H1 (cell line): ENCODE measurements at regions not wholly inside any gene's neighbourhood (a gene's known extent, or its start where the extent isn't known, plus 50 kb on each side); places are given as distances from the start of the nearest gene placed in this dataset.

Experiments used
- CTCF ChIA-PET: fragments of 300-600 bp; sonication (Branson Sonifier 250); formaldehyde crosslinking; loops from one replicate; lab custom pipeline; 2021; ENCODE audit not compliant: partially characterized antibody; lab: Charles Lee
- POLR2A ChIA-PET: fragments of 300-600 bp; sonication (Branson Sonifier 250); formaldehyde crosslinking; loops from one replicate; lab custom pipeline; 2021; ENCODE audit warnings: inconsistent platforms; ENCODE audit not compliant: partially characterized antibody; lab: Charles Lee
- DNase-seq, 2 experiments: peaks; one replicate each; pipeline versions ENCODE4 v3.0.0 to v3.0.0-alpha.2; 2010 to 2022; ENCODE audit warnings: low spot score in 2 of 2, low read depth in 1 of 2, mixed read lengths in 1 of 2
- FAIRE-seq: peaks from 2 replicates; lab custom pipeline; 2011; peaks lifted over from hg19 to GRCh38; lab: Jason Lieb, UNC
- H2AFZ ChIP-seq: 2 replicates; pipeline ENCODE4 v1.8.1; 2012; ENCODE audit warnings: low read length, inconsistent platforms
- H2AK5ac ChIP-seq: 2 replicates; pipeline ENCODE4 v1.6.1; 2013; ENCODE audit warnings: low read depth, low read length
- H2BK120ac ChIP-seq: replicated peaks from 2 replicates; pipeline ENCODE3; 2013; ENCODE audit warnings: low read depth, low read length, inconsistent platforms
- H2BK12ac ChIP-seq: 2 replicates; pipeline ENCODE4 v1.6.1; 2013; ENCODE audit warnings: low read depth, low read length
- H2BK15ac ChIP-seq: 2 replicates; pipeline ENCODE4 v1.6.1; 2013; ENCODE audit warnings: low read length
- H2BK20ac ChIP-seq: 2 replicates; pipeline ENCODE4 v1.6.1; 2013; ENCODE audit warnings: low read length
- H2BK5ac ChIP-seq: 2 replicates; pipeline ENCODE4 v1.6.1; 2013; ENCODE audit warnings: low read depth, low read length
- H3K14ac ChIP-seq: 2 replicates; pipeline ENCODE4 v1.6.1; 2013; ENCODE audit warnings: inconsistent platforms; ENCODE audit not compliant: insufficient read length
- H3K18ac ChIP-seq: 2 replicates; pipeline ENCODE4 v1.6.1; 2013; ENCODE audit warnings: low read length; ENCODE audit errors: extremely low read depth
- H3K23ac ChIP-seq: 2 replicates; pipeline ENCODE4 v1.6.1; 2013; ENCODE audit warnings: inconsistent platforms; ENCODE audit not compliant: insufficient read length
- H3K23me2 ChIP-seq: 2 replicates; pipeline ENCODE4 v1.6.1; 2013; ENCODE audit warnings: low read depth, low read length
- H3K27ac ChIP-seq: 2 replicates; pipeline ENCODE4 v1.6.1; 2011; ENCODE audit warnings: low read depth, low read length, inconsistent platforms
- H3K27me3 ChIP-seq, 4 experiments: replicated peaks in 1 of 4; 1 replicate in 1 of 4; 2 replicates in 3 of 4; pipeline versions ENCODE4 v1.6.1 to v1.8.1; 2011 to 2013; ENCODE audit warnings: low read length in 3 of 4, mild to moderate bottlenecking in 3 of 4, inconsistent platforms in 2 of 4, mixed read lengths in 2 of 4, moderate library complexity in 1 of 4; ENCODE audit not compliant: control insufficient read depth in 3 of 4, insufficient read depth in 3 of 4; ENCODE audit errors: extremely low read depth in 1 of 4
- H3K36me3 ChIP-seq, 4 experiments: 2 replicates each; pipeline versions ENCODE4 v1.6.1 to v1.8.1; 2011 to 2013; ENCODE audit warnings: mild to moderate bottlenecking in 4 of 4, low read length in 3 of 4, moderate library complexity in 2 of 4, control low read depth in 1 of 4, inconsistent platforms in 1 of 4; ENCODE audit not compliant: insufficient read depth in 4 of 4, control insufficient read depth in 2 of 4
- H3K4ac ChIP-seq: replicated peaks from 2 replicates; pipeline ENCODE3; 2013; ENCODE audit warnings: low read length, low read depth, mixed read lengths, inconsistent platforms; ENCODE audit not compliant: insufficient read length
- H3K4me1 ChIP-seq, 4 experiments: replicated peaks in 1 of 4; 1 replicate in 1 of 4; 2 replicates in 3 of 4; pipeline versions ENCODE4 v1.6.1 to v1.8.1; 2011 to 2013; ENCODE audit warnings: low read length in 3 of 4, inconsistent platforms in 2 of 4, mixed read lengths in 1 of 4; ENCODE audit not compliant: insufficient read depth in 4 of 4, control insufficient read depth in 3 of 4
- H3K4me2 ChIP-seq, 2 experiments: 2 replicates each; pipeline versions ENCODE4 v1.6.1 to v1.8.1; 2011 to 2013; ENCODE audit warnings: low read depth in 2 of 2, low read length in 2 of 2, control low read depth in 1 of 2, inconsistent platforms in 1 of 2, mild to moderate bottlenecking in 1 of 2; ENCODE audit not compliant: insufficient read depth in 1 of 2
- H3K4me3 ChIP-seq, 4 experiments: fragments of 200-600, 300-600 bp in 1 of 4; sonication (generic), shearing (Covaris generic), sonication (Bioruptor Twin) in 1 of 4; 2 replicates each; pipeline versions ENCODE4 v1.5.1 to v1.8.1; 2011 to 2016; ENCODE audit warnings: low read length in 4 of 4, low read depth in 3 of 4, control low read depth in 2 of 4, inconsistent platforms in 2 of 4, mild to moderate bottlenecking in 2 of 4, mixed read lengths in 1 of 4, moderate library complexity in 1 of 4; ENCODE audit not compliant: insufficient read depth in 2 of 4; ENCODE audit errors: extremely low read depth in 1 of 4
- H3K56ac ChIP-seq: replicated peaks from 2 replicates; pipeline ENCODE3; 2013; ENCODE audit warnings: low read depth, mild to moderate bottlenecking, mixed read lengths, low read length, inconsistent platforms; ENCODE audit not compliant: insufficient read length
- H3K79me1 ChIP-seq: 2 replicates; pipeline ENCODE4 v1.6.1; 2013; ENCODE audit warnings: low read depth, low read length, control low read depth
- H3K79me2 ChIP-seq, 2 experiments: 2 replicates each; pipeline versions ENCODE4 v1.6.1 to v1.8.1; 2012 to 2013; ENCODE audit warnings: low read length in 2 of 2, mild to moderate bottlenecking in 2 of 2, inconsistent platforms in 1 of 2; ENCODE audit not compliant: insufficient read depth in 2 of 2, control insufficient read depth in 1 of 2
- H3K9ac ChIP-seq, 4 experiments: replicated peaks in 1 of 4; 1 replicate in 1 of 4; 2 replicates in 3 of 4; pipeline versions ENCODE4 v1.6.1 to v1.8.1; 2011 to 2013; ENCODE audit warnings: low read depth in 3 of 4, low read length in 3 of 4, control low read depth in 2 of 4, mild to moderate bottlenecking in 2 of 4, moderate library complexity in 2 of 4, inconsistent platforms in 1 of 4; ENCODE audit errors: extremely low read depth in 1 of 4
- H3K9me3 ChIP-seq, 2 experiments: 2 replicates each; pipeline versions ENCODE4 v1.6.1 to v1.8.1; 2012 to 2013; ENCODE audit warnings: mild to moderate bottlenecking in 2 of 2, moderate library complexity in 2 of 2, control low read depth in 1 of 2, inconsistent platforms in 1 of 2, low read depth in 1 of 2, low read length in 1 of 2, mixed read lengths in 1 of 2; ENCODE audit not compliant: insufficient read depth in 2 of 2
- H4K20me1 ChIP-seq, 2 experiments: replicated peaks in 1 of 2; 2 replicates each; pipeline versions ENCODE3 to v1.8.1; 2011 to 2013; ENCODE audit warnings: inconsistent platforms in 2 of 2, low read length in 2 of 2, mild to moderate bottlenecking in 1 of 2; ENCODE audit not compliant: insufficient read depth in 2 of 2, control insufficient read depth in 1 of 2
- H4K5ac ChIP-seq: 2 replicates; pipeline ENCODE4 v1.6.1; 2013; ENCODE audit warnings: low read length, low read depth, mixed read lengths, inconsistent platforms; ENCODE audit not compliant: insufficient read length
- H4K8ac ChIP-seq: 2 replicates; pipeline ENCODE4 v1.8.0; 2013; ENCODE audit warnings: mild to moderate bottlenecking, moderate library complexity, low read length, inconsistent platforms; ENCODE audit not compliant: insufficient read depth; ENCODE audit errors: extremely low read depth
- H4K91ac ChIP-seq: replicated peaks from 2 replicates; pipeline ENCODE3; 2013; ENCODE audit warnings: low read length, mixed read lengths, inconsistent platforms; ENCODE audit not compliant: insufficient read length
- JUN ChIP-seq: IDR thresholded peaks from 2 replicates; pipeline ENCODE4 v1.6.1; 2011; ENCODE audit warnings: low read depth, mild to moderate bottlenecking, improper control_type of control experiment, low read length
- WGBS, 2 experiments: shearing (Covaris generic) in 1 of 2; methylation state at CpG; one replicate each; pipeline versions ENCODE4 v1.1.6 to v1.1.7; 2013 to 2015; ENCODE audit warnings: low lambda C conversion rate in 2 of 2, mixed read lengths in 2 of 2, inconsistent platforms in 1 of 2, low coverage in 1 of 2, missing lambda C conversion rate in 1 of 2; ENCODE audit not compliant: insufficient replicate concordance in 2 of 2, insufficient coverage in 1 of 2, insufficient read length in 1 of 2; ENCODE audit errors: extremely low coverage in 1 of 2, missing lambda C conversion rate in 1 of 2; 5-methylcytosine and 5-hydroxymethylcytosine counted together
- TF ChIP-seq, protein P1 (sequence below): IDR thresholded peaks from 2 replicates; pipeline ENCODE4 v1.6.1; 2012; ENCODE audit warnings: inconsistent platforms
- TF ChIP-seq, protein P2 (sequence below): IDR thresholded peaks from 2 replicates; pipeline ENCODE4 v1.6.1; 2012; ENCODE audit warnings: inconsistent platforms

DNA sequence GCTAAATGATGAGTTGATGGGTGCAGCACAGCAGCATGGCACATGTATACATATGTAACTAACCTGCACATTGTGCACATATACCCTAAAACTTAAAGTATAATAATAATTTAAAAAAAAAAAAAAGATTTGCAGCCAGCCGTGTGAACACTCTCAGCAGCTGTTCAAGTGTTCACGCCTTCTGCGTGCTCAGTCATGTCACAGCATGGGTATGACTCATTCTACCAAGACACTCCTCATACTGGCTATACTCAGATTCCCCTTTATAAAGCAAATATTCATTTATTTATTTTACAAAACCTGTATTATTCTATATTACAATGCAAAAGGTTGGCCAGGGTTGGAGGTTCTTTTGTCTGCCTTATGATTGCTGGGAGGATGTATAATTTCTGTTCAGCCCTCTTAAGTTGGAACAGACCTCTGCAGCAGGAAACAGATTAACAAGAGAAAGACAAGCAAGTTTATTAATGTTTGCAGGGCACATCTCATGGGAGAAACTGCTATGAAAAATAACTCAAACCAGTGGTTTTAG is 1230.6 kb upstream of the CHAC2 start:
- Histone ChIP-seq H3K79me2 (no peaks in the 10 kb centered on the region), H2AFZ (no peak overlapping the region), H3K36me3 (no peaks in the 10 kb centered on the region), H3K4ac (no peak overlapping the region), H3K79me1 (no peaks in the 10 kb centered on the region), H2AK5ac (no peak overlapping the region), H3K4me2 (no peak overlapping the region), H2BK20ac (no peak overlapping the region), H3K4me3 (no peak overlapping the region), H2BK120ac (no peak overlapping the region), H2BK12ac (no peak overlapping the region), H4K8ac (no peak overlapping the region), H3K56ac (no peak overlapping the region), H3K27me3 (no peaks in the 10 kb centered on the region), H3K23me2 (no peaks in the 10 kb centered on the region), H4K91ac (no peak overlapping the region), H3K9ac (no peak overlapping the region), H3K23ac (no peak overlapping the region), H4K20me1 (no peaks in the 10 kb centered on the region), H3K27ac (no peak overlapping the region), H2BK5ac (no peak overlapping the region), H3K18ac (no peak overlapping the region), H2BK15ac (no peak overlapping the region), H3K14ac (no peak overlapping the region), H3K4me1 (no peaks in the 10 kb centered on the region), H4K5ac (no peak overlapping the region), H3K9me3 (no peaks in the 10 kb centered on the region)
- 100% methylated on average over 1 of the region's 3 CpGs; no CpG with 5 or more reads in 1 of the 2 experiments for WGBS, 2 experiments
- DNase-seq (no peak), FAIRE-seq (no peak)
- ChIA-PET CTCF (no interaction called here), POLR2A (no interaction called here)
- TF ChIP-seq JUN: no peak
- TF ChIP-seq, protein P1, sequence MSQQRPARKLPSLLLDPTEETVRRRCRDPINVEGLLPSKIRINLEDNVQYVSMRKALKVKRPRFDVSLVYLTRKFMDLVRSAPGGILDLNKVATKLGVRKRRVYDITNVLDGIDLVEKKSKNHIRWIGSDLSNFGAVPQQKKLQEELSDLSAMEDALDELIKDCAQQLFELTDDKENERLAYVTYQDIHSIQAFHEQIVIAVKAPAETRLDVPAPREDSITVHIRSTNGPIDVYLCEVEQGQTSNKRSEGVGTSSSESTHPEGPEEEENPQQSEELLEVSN: no peak
- TF ChIP-seq, protein P2, sequence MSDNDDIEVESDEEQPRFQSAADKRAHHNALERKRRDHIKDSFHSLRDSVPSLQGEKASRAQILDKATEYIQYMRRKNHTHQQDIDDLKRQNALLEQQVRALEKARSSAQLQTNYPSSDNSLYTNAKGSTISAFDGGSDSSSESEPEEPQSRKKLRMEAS: no peak
